WTC11 (cell line): ENCODE measurements at regions not wholly inside any gene's neighbourhood (a gene's known extent, or its start where the extent isn't known, plus 50 kb on each side); places are given as distances from the start of the nearest gene placed in this dataset.

Experiments
- ATAC-seq: fragments of 200-7000 bp; cut with Tn5 transposase; 2 replicates; pipeline ENCODE4 v1.10.0; 2021; ENCODE audit warnings: mild to moderate bottlenecking, moderate library complexity
- CTCF ChIA-PET: fragments of 300-600 bp; sonication (Branson Sonifier 250); formaldehyde crosslinking; loops from one replicate; lab custom pipeline; 2021; ENCODE audit warnings: antibody characterized with exemption; lab: Charles Lee
- POLR2A ChIA-PET: fragments of 350-600 bp; sonication (Branson Sonifier 250); formaldehyde crosslinking; loops from one replicate; lab custom pipeline; 2021; ENCODE audit warnings: antibody characterized with exemption; lab: Charles Lee
- DNase-seq: peaks from one replicate; pipeline ENCODE4 v3.0.0; 2021; ENCODE audit warnings: low spot score
- H3K27ac Mint-ChIP-seq: 2 replicates; pipeline ENCODE4 v1.8.0; 2021; ENCODE audit warnings: mixed read lengths
- H3K27me3 Mint-ChIP-seq: 2 replicates; pipeline ENCODE4 v1.8.0; 2021; ENCODE audit warnings: low read depth, mild to moderate bottlenecking, moderate library complexity, mixed read lengths
- H3K36me3 Mint-ChIP-seq: 2 replicates; pipeline ENCODE4 v1.8.0; 2021; ENCODE audit warnings: mixed read lengths
- H3K4me1 Mint-ChIP-seq: 2 replicates; pipeline ENCODE4 v1.8.0; 2022; ENCODE audit warnings: mixed read lengths
- H3K4me3 Mint-ChIP-seq: 2 replicates; pipeline ENCODE4 v1.8.0; 2021; ENCODE audit warnings: mild to moderate bottlenecking, moderate library complexity, mixed read lengths
- H3K9me3 Mint-ChIP-seq: 2 replicates; pipeline ENCODE4 v1.8.0; 2021; ENCODE audit warnings: mixed read lengths
- AFF4 ChIP-seq: sonication (generic); formaldehyde crosslinking; IDR thresholded peaks from 2 replicates; pipeline ENCODE4 v1.8.1; 2023; ENCODE audit warnings: mild to moderate bottlenecking, missing genetic modification reagents, borderline replicate concordance
- ARID4B ChIP-seq: sonication (generic); formaldehyde crosslinking; IDR thresholded peaks from 2 replicates; pipeline ENCODE4 v1.8.0; 2023; ENCODE audit warnings: missing genetic modification reagents, mild to moderate bottlenecking, borderline replicate concordance
- CTCF ChIP-seq: fragments of 200-600 bp; IDR thresholded peaks from 2 replicates; pipeline ENCODE4 v1.8.0; 2022; ENCODE audit warnings: antibody characterized with exemption
- HMGA2 ChIP-seq: fragments of 250-450 bp; sonication (Bioruptor Pico); IDR thresholded peaks from 2 replicates; pipeline ENCODE4 v1.4.0; 2021; ENCODE audit warnings: mild to moderate bottlenecking, moderate library complexity
- JUN ChIP-seq: sonication (generic); formaldehyde crosslinking; IDR thresholded peaks from 2 replicates; pipeline ENCODE4 v1.8.0; 2023; ENCODE audit warnings: mild to moderate bottlenecking, missing genetic modification reagents
- MAX ChIP-seq: sonication (generic); formaldehyde crosslinking; IDR thresholded peaks from 2 replicates; pipeline ENCODE4 v1.8.0; 2022; ENCODE audit warnings: mild to moderate bottlenecking, missing genetic modification reagents
- RELA ChIP-seq: sonication (generic); formaldehyde crosslinking; IDR thresholded peaks from 2 replicates; pipeline ENCODE4 v1.8.1; 2022; ENCODE audit warnings: missing genetic modification reagents, mild to moderate bottlenecking, borderline replicate concordance
- RORB ChIP-seq: fragments of 250-450 bp; sonication (Bioruptor Pico); IDR thresholded peaks from 2 replicates; pipeline ENCODE4 v1.9.0; 2021; ENCODE audit warnings: mild to moderate bottlenecking
- SMAD3 ChIP-seq: sonication (generic); formaldehyde crosslinking; IDR thresholded peaks from 2 replicates; pipeline ENCODE4 v1.8.0; 2022; ENCODE audit warnings: missing genetic modification reagents, mild to moderate bottlenecking, borderline replicate concordance
- STAT6 ChIP-seq: sonication (generic); formaldehyde crosslinking; conservative IDR thresholded peaks from 2 replicates; pipeline ENCODE4 v1.8.1; 2023; ENCODE audit warnings: mild to moderate bottlenecking, low read depth, missing genetic modification reagents, moderate library complexity
- TEAD1 ChIP-seq: sonication (generic); formaldehyde crosslinking; IDR thresholded peaks from 2 replicates; pipeline ENCODE4 v1.8.0; 2022; ENCODE audit warnings: mild to moderate bottlenecking, missing genetic modification reagents
- ZNF671 ChIP-seq: fragments of 250-450 bp; sonication (Bioruptor Pico); IDR thresholded peaks from 2 replicates; pipeline ENCODE4 v1.8.0; 2021; ENCODE audit warnings: mild to moderate bottlenecking

- CTCF ChIA-PET: interaction anchor here (0.7 to 3.0 kb wide), 26 partner anchors 13 to 305 kb away, joined by 3 to 94 read pairs (median 6); partner anchors contain the start of genes ARFIP1, FHDC1, TIGD4 and TRIM2
- no peak for ATAC-seq
- no peak for TF ChIP-seq ZNF671 (CRISPR knock-in tag)
- no peak for TF ChIP-seq HMGA2 (CRISPR knock-in tag)
- TF ChIP-seq RELA (CRISPR knock-in tag): no peak
- no peak for TF ChIP-seq SMAD3 (CRISPR knock-in tag)
- no peak for TF ChIP-seq STAT6
- no peak for TF ChIP-seq RORB (CRISPR knock-in tag)
- POLR2A ChIA-PET: interaction anchor here (1.0 kb wide), 1 partner anchor 149 kb away, joined by 4 read pairs; the partner anchor contains the start of gene FHDC1
- peaks cover 60% of the 10 kb centered on the region for H3K4me1 Mint-ChIP-seq
- H3K36me3 Mint-ChIP-seq: no peaks in the 10 kb centered on the region
- H3K9me3 Mint-ChIP-seq: no peaks in the 10 kb centered on the region
- DNase-seq: no peak
- H3K27ac Mint-ChIP-seq: no peak overlapping the region
- H3K27me3 Mint-ChIP-seq: peaks cover 14% of the 10 kb centered on the region; the same call in 1 of the 2 replicates
- H3K4me3 Mint-ChIP-seq: no peak overlapping the region
Measured at GRCh38 chr4:153084224-153084979, 119.8 kb upstream of the TRIM2 start.

GRCh38 chr4:153084980-153085630, 119.1 kb upstream of the TRIM2 start:
- Mint-ChIP-seq H3K27me3 (peaks cover 14% of the 10 kb centered on the region; the same call in 1 of the 2 replicates), H3K36me3 (no peaks in the 10 kb centered on the region), H3K4me3 (no peak overlapping the region), H3K27ac (no peak overlapping the region), H3K4me1 (peaks cover 59% of the 10 kb centered on the region), H3K9me3 (no peaks in the 10 kb centered on the region)
- POLR2A ChIA-PET: no interaction called here
- TF ChIP-seq ARID4B (CRISPR knock-in tag) (peak; percentile 32; the same call in 1 of the 2 replicates), JUN (no peak), CTCF (peak; percentile 97), AFF4 (peak; percentile 71; the same call in 1 of the 2 replicates), TEAD1 (CRISPR knock-in tag) (peak; percentile 37; the same call in 1 of the 2 replicates), MAX (no peak; the same call in 1 of the 2 replicates), STAT6 (no peak)
- CTCF ChIA-PET: interaction anchor here (0.9 to 3.0 kb wide), 6 partner anchors 10 to 149 kb away, joined by 3 to 23 read pairs (median 4); partner anchors contain the start of gene FHDC1
- DNase-seq (peak; percentile 92), ATAC-seq (peak; percentile 69)
